Skeletal muscle tissue (tissue), 3 donors: ENCODE measurements at regions not wholly inside any gene's neighbourhood (a gene's known extent, or its start where the extent isn't known, plus 50 kb on each side); places are given as distances from the start of the nearest gene placed in this dataset.

Experiments used
- H3K27ac ChIP-seq: one replicate; pipeline ENCODE4 v1.7.0; 2013; ENCODE audit warnings: mild to moderate bottlenecking, low read depth, low read length, inconsistent platforms
- H3K27me3 ChIP-seq, 3 donors: one replicate each; pipeline ENCODE4 v1.7.0; 2013; ENCODE audit warnings: low read length in 3 of 3; ENCODE audit not compliant: control insufficient read depth in 3 of 3, insufficient read depth in 3 of 3
- H3K36me3 ChIP-seq, 3 donors: one replicate each; pipeline ENCODE4 v1.7.0; 2013; ENCODE audit warnings: low read length in 3 of 3; ENCODE audit not compliant: control insufficient read depth in 3 of 3, insufficient read depth in 3 of 3
- H3K4me1 ChIP-seq, 3 donors: one replicate each; pipeline ENCODE4 v1.7.0; 2013; ENCODE audit warnings: low read length in 3 of 3, mild to moderate bottlenecking in 3 of 3; ENCODE audit not compliant: control insufficient read depth in 3 of 3, insufficient read depth in 3 of 3
- H3K4me3 ChIP-seq, 3 donors: one replicate each; pipeline ENCODE4 v1.7.0; 2013; ENCODE audit warnings: low read length in 3 of 3
- H3K9ac ChIP-seq, 3 donors: one replicate each; pipeline ENCODE4 v1.7.0; 2013; ENCODE audit warnings: low read length in 3 of 3, mild to moderate bottlenecking in 3 of 3, moderate library complexity in 2 of 3, low read depth in 1 of 3
- H3K9me3 ChIP-seq, 3 donors: one replicate each; pipeline ENCODE4 v1.7.0; 2013; ENCODE audit warnings: low read length in 3 of 3; ENCODE audit not compliant: control insufficient read depth in 3 of 3
- donor health status: Osteomylitis.

DNA sequence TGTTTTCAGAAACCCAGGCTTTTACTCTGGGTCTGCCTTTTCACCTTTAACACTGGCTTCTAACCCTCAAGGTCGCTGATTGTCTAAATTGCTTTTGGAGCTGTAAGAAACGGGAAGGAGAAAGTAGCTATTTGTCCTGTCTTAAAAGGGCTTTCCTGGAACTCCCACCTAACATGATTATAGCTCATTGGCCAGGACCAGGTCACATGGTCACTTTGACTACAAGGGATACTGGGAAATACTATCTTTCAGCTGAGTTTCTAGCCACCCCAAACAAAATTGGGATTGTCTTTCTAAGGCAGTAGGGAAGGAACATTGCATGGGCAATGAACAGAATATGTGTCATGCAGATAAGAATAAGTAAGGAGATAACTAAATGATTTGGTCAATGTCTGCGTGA lies 106.7 kb upstream of the ARHGAP24 start:
- H3K27ac ChIP-seq = no peak overlapping the region
- no peaks in the 10 kb centered on the region for H3K9me3 ChIP-seq
- no peaks in the 10 kb centered on the region for H3K36me3 ChIP-seq
- H3K4me3 ChIP-seq = no peak overlapping the region
- no peaks in the 10 kb centered on the region for H3K4me1 ChIP-seq
- no peak overlapping the region for H3K9ac ChIP-seq
- no peaks in the 10 kb centered on the region for H3K27me3 ChIP-seq

- Histone ChIP-seq H3K36me3 (no peaks in the 10 kb centered on the region), H3K27me3 (no peaks in the 10 kb centered on the region), H3K9ac (no peak overlapping the region), H3K4me3 (no peak overlapping the region), H3K9me3 (no peaks in the 10 kb centered on the region), H3K27ac (no peak overlapping the region), H3K4me1 (no peaks in the 10 kb centered on the region)
These were observed 106.0 kb upstream of the ARHGAP24 start for GRCh38 chr4:85368932-85369331.

- Histone ChIP-seq H3K36me3 (no peaks in the 10 kb centered on the region), H3K27ac (no peak overlapping the region), H3K4me1 (no peaks in the 10 kb centered on the region), H3K9me3 (no peaks in the 10 kb centered on the region), H3K9ac (no peak overlapping the region), H3K4me3 (no peak overlapping the region), H3K27me3 (no peaks in the 10 kb centered on the region)
These were observed 105.1 kb upstream of the ARHGAP24 start for GRCh38 chr4:85369703-85370380.

- Histone ChIP-seq H3K4me1 (no peaks in the 10 kb centered on the region), H3K36me3 (no peaks in the 10 kb centered on the region), H3K9me3 (no peaks in the 10 kb centered on the region), H3K4me3 (no peak overlapping the region), H3K27ac (no peak overlapping the region), H3K9ac (no peak overlapping the region), H3K27me3 (no peaks in the 10 kb centered on the region)
These were observed 104.4 kb upstream of the ARHGAP24 start for GRCh38 chr4:85370400-85371032.

DNA sequence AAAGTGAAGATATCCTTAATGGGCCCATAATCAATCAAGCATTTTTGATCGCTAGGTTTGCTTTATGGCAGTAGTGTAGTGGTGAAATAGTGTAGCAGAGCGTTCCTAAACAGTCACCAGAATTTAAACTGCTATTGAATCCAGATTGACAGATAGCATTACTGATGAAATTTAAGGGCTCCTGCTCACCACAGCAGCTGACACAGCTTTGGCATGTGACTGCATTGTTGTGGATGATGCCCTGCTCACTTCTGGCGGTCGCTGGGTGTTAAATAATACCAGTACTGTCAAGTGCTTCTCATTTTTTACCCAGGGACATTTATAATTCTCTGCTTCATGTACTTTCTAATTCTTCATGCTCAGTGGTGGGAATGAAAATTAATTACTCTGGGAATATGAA lies 102.0 kb upstream of the ARHGAP24 start:
- Histone ChIP-seq H3K4me3 (no peak overlapping the region), H3K27me3 (no peaks in the 10 kb centered on the region), H3K9ac (no peak overlapping the region), H3K9me3 (no peaks in the 10 kb centered on the region), H3K4me1 (no peaks in the 10 kb centered on the region), H3K36me3 (no peaks in the 10 kb centered on the region), H3K27ac (no peak overlapping the region)

DNA sequence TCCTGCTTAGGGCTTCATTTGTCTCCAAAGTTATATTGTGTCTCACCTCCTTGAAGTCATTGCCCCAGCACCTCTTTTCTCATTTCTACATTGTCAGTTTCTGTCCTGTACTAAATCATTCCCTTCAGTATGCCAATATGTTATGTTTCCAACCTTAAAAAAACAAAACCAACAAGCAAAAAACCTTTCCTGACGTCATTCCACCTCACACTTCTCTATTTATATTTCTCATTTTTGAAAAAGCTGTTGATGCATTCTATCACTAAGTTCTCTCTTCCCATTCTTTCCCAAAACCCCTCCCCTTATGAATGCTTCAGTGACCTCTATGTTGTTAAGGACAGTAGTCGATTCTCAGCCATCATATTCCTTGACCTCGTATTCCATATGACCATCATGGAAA lies 98.7 kb upstream of the ARHGAP24 start:
- Histone ChIP-seq H3K27ac (no peak overlapping the region), H3K4me1 (no peaks in the 10 kb centered on the region), H3K36me3 (no peaks in the 10 kb centered on the region), H3K9me3 (no peaks in the 10 kb centered on the region), H3K9ac (no peak overlapping the region), H3K4me3 (no peak overlapping the region), H3K27me3 (no peaks in the 10 kb centered on the region)

- Histone ChIP-seq H3K9ac (no peak overlapping the region), H3K4me3 (no peak overlapping the region), H3K27ac (no peak overlapping the region), H3K4me1 (no peaks in the 10 kb centered on the region), H3K27me3 (no peaks in the 10 kb centered on the region), H3K36me3 (no peaks in the 10 kb centered on the region), H3K9me3 (no peaks in the 10 kb centered on the region)
These were observed 93.0 kb upstream of the ARHGAP24 start for GRCh38 chr4:85381968-85382367.

GRCh38 chr4:85391071-85391470 lies 83.9 kb upstream of the ARHGAP24 start:
- H3K27ac ChIP-seq = no peak overlapping the region
- no peaks in the 10 kb centered on the region for H3K4me1 ChIP-seq
- H3K27me3 ChIP-seq = no peaks in the 10 kb centered on the region
- no peaks in the 10 kb centered on the region for H3K36me3 ChIP-seq
- no peak overlapping the region for H3K9ac ChIP-seq
- no peak overlapping the region for H3K4me3 ChIP-seq
- no peaks in the 10 kb centered on the region for H3K9me3 ChIP-seq

GRCh38 chr4:85391589-85392410 lies 83.2 kb upstream of the ARHGAP24 start:
- Histone ChIP-seq H3K9me3 (no peaks in the 10 kb centered on the region), H3K4me3 (no peak overlapping the region), H3K9ac (no peak overlapping the region), H3K27ac (no peak overlapping the region), H3K36me3 (no peaks in the 10 kb centered on the region), H3K4me1 (no peaks in the 10 kb centered on the region), H3K27me3 (no peaks in the 10 kb centered on the region)

DNA sequence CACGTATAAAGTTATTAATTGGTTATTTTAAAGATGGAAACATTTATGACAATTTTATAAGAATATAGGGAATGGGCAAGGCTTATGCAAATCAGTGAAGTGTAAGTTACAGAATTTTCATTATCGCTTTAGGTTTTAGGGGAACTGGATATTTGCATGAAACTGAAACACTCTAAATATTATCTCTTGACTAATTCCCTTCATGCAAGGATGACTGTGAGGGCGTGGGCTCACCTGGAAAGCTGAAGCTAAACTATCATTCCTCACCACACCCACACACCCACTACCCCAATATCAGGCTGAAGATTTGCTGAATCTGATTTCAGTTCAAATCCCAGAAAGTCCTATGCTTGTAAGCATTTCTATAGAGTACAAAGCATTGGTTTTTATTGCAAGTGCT lies 81.7 kb upstream of the ARHGAP24 start:
- Histone ChIP-seq H3K36me3 (no peaks in the 10 kb centered on the region), H3K9me3 (no peaks in the 10 kb centered on the region), H3K27ac (no peak overlapping the region), H3K9ac (no peak overlapping the region), H3K4me1 (no peaks in the 10 kb centered on the region), H3K27me3 (no peaks in the 10 kb centered on the region), H3K4me3 (no peak overlapping the region)
